ENCODE measurements at regions not wholly inside any gene's neighbourhood (a gene's known extent, or its start where the extent isn't known, plus 50 kb on each side); places are given as distances from the start of the nearest gene placed in this dataset.

- Histone ChIP-seq H3K27me3 (ENCODE audit: control insufficient read depth, insufficient read depth, low read length) (no peaks in the 10 kb centered on the region), H3K36me3 (replicated peaks; ENCODE audit: control insufficient read depth, insufficient read depth, low read length) (no peaks in the 10 kb centered on the region), H3K4me3 (ENCODE audit: insufficient read depth, low read depth, low read length) (no peak overlapping the region)
- DNase-seq = no peak
These were observed 147.1 kb upstream of the PLEKHA5 start for GRCh38 chr12:18982226-18982949.

GRCh38 chr12:18983854-18984253 is 145.7 kb upstream of the PLEKHA5 start:
- Histone ChIP-seq H3K4me3 (ENCODE audit: insufficient read depth, low read depth, low read length) (no peak overlapping the region), H3K27me3 (ENCODE audit: control insufficient read depth, insufficient read depth, low read length) (no peaks in the 10 kb centered on the region), H3K36me3 (replicated peaks; ENCODE audit: control insufficient read depth, insufficient read depth, low read length) (no peaks in the 10 kb centered on the region)
- no peak for DNase-seq

GRCh38 chr12:18990856-18991255 is 138.7 kb upstream of the PLEKHA5 start:
- Histone ChIP-seq H3K27me3 (ENCODE audit: control insufficient read depth, insufficient read depth, low read length) (no peaks in the 10 kb centered on the region), H3K36me3 (replicated peaks; ENCODE audit: control insufficient read depth, insufficient read depth, low read length) (no peaks in the 10 kb centered on the region), H3K4me3 (ENCODE audit: insufficient read depth, low read depth, low read length) (no peak overlapping the region)
- DNase-seq = no peak

- H3K4me3 ChIP-seq (ENCODE audit: insufficient read depth, low read depth, low read length) = no peak overlapping the region
- DNase-seq = no peak
- no peaks in the 10 kb centered on the region for H3K27me3 ChIP-seq (ENCODE audit: control insufficient read depth, insufficient read depth, low read length)
- no peaks in the 10 kb centered on the region for H3K36me3 ChIP-seq (replicated peaks; ENCODE audit: control insufficient read depth, insufficient read depth, low read length)
These were observed 137.2 kb upstream of the PLEKHA5 start for GRCh38 chr12:18992336-18992735.

- no peaks in the 10 kb centered on the region for H3K27me3 ChIP-seq (ENCODE audit: control insufficient read depth, insufficient read depth, low read length)
- no peak for DNase-seq
- H3K36me3 ChIP-seq (replicated peaks; ENCODE audit: control insufficient read depth, insufficient read depth, low read length) = no peaks in the 10 kb centered on the region
- H3K4me3 ChIP-seq (ENCODE audit: insufficient read depth, low read depth, low read length) = no peak overlapping the region
These were observed 130.9 kb upstream of the PLEKHA5 start for GRCh38 chr12:18998343-18999261.

- DNase-seq = no peak
- no peaks in the 10 kb centered on the region for H3K36me3 ChIP-seq (replicated peaks; ENCODE audit: control insufficient read depth, insufficient read depth, low read length)
- H3K27me3 ChIP-seq (ENCODE audit: control insufficient read depth, insufficient read depth, low read length) = no peaks in the 10 kb centered on the region
- no peak overlapping the region for H3K4me3 ChIP-seq (ENCODE audit: insufficient read depth, low read depth, low read length)
These were observed 128.7 kb upstream of the PLEKHA5 start for GRCh38 chr12:19000836-19001235.

- DNase-seq = no peak
- Histone ChIP-seq H3K36me3 (replicated peaks; ENCODE audit: control insufficient read depth, insufficient read depth, low read length) (no peaks in the 10 kb centered on the region), H3K4me3 (ENCODE audit: insufficient read depth, low read depth, low read length) (no peak overlapping the region), H3K27me3 (ENCODE audit: control insufficient read depth, insufficient read depth, low read length) (no peaks in the 10 kb centered on the region)
These were observed 127.3 kb upstream of the PLEKHA5 start for GRCh38 chr12:19002216-19002615.

- H3K4me3 ChIP-seq (ENCODE audit: insufficient read depth, low read depth, low read length) = no peak overlapping the region
- no peaks in the 10 kb centered on the region for H3K27me3 ChIP-seq (ENCODE audit: control insufficient read depth, insufficient read depth, low read length)
- no peak for DNase-seq
- no peaks in the 10 kb centered on the region for H3K36me3 ChIP-seq (replicated peaks; ENCODE audit: control insufficient read depth, insufficient read depth, low read length)
These were observed 126.4 kb upstream of the PLEKHA5 start for GRCh38 chr12:19003141-19003540.

- DNase-seq = peak; percentile 64
- H3K4me3 ChIP-seq (ENCODE audit: insufficient read depth, low read depth, low read length) = no peak overlapping the region
- no peaks in the 10 kb centered on the region for H3K36me3 ChIP-seq (replicated peaks; ENCODE audit: control insufficient read depth, insufficient read depth, low read length)
- no peaks in the 10 kb centered on the region for H3K27me3 ChIP-seq (ENCODE audit: control insufficient read depth, insufficient read depth, low read length)
These were observed 125.4 kb upstream of the PLEKHA5 start for GRCh38 chr12:19003987-19004619.

GRCh38 chr12:19005257-19005801 is 124.2 kb upstream of the PLEKHA5 start:
- H3K4me3 ChIP-seq (ENCODE audit: insufficient read depth, low read depth, low read length) = no peak overlapping the region
- no peaks in the 10 kb centered on the region for H3K27me3 ChIP-seq (ENCODE audit: control insufficient read depth, insufficient read depth, low read length)
- no peak for DNase-seq
- no peaks in the 10 kb centered on the region for H3K36me3 ChIP-seq (replicated peaks; ENCODE audit: control insufficient read depth, insufficient read depth, low read length)

- Histone ChIP-seq H3K4me3 (ENCODE audit: insufficient read depth, low read depth, low read length) (no peak overlapping the region), H3K36me3 (replicated peaks; ENCODE audit: control insufficient read depth, insufficient read depth, low read length) (no peaks in the 10 kb centered on the region), H3K27me3 (ENCODE audit: control insufficient read depth, insufficient read depth, low read length) (no peaks in the 10 kb centered on the region)
- DNase-seq = no peak
These were observed 122.9 kb upstream of the PLEKHA5 start for GRCh38 chr12:19006626-19007137.

- H3K4me3 ChIP-seq (ENCODE audit: insufficient read depth, low read depth, low read length) = no peak overlapping the region
- no peak for DNase-seq
- no peaks in the 10 kb centered on the region for H3K36me3 ChIP-seq (replicated peaks; ENCODE audit: control insufficient read depth, insufficient read depth, low read length)
- H3K27me3 ChIP-seq (ENCODE audit: control insufficient read depth, insufficient read depth, low read length) = no peaks in the 10 kb centered on the region
These were observed 121.4 kb upstream of the PLEKHA5 start for GRCh38 chr12:19008102-19008501.

GRCh38 chr12:19010087-19010486 is 119.4 kb upstream of the PLEKHA5 start:
- no peaks in the 10 kb centered on the region for H3K36me3 ChIP-seq (replicated peaks; ENCODE audit: control insufficient read depth, insufficient read depth, low read length)
- DNase-seq = no peak
- no peak overlapping the region for H3K4me3 ChIP-seq (ENCODE audit: insufficient read depth, low read depth, low read length)

GRCh38 chr12:19010726-19011125 is 118.8 kb upstream of the PLEKHA5 start:
- Histone ChIP-seq H3K36me3 (replicated peaks; ENCODE audit: control insufficient read depth, insufficient read depth, low read length) (no peaks in the 10 kb centered on the region), H3K27me3 (ENCODE audit: control insufficient read depth, insufficient read depth, low read length) (no peaks in the 10 kb centered on the region), H3K4me3 (ENCODE audit: insufficient read depth, low read depth, low read length) (no peak overlapping the region)
- no peak for DNase-seq

More at GRCh38 chr12:19010087-19010486, 119.4 kb upstream of the PLEKHA5 start:
- no peaks in the 10 kb centered on the region for H3K27me3 ChIP-seq (ENCODE audit: control insufficient read depth, insufficient read depth, low read length)
